Activated T-helper 17 cell treated with anti-CD3 and anti-CD28 coated beads, Interleukin-2, amount 50 U/mL, for 72 hours (primary cell): ENCODE measurements at regions not wholly inside any gene's neighbourhood (a gene's known extent, or its start where the extent isn't known, plus 50 kb on each side); places are given as distances from the start of the nearest gene placed in this dataset.

Source experiments
- ATAC-seq: fragments of 150-1000 bp; cut with Tn5 transposase; replicated peaks from 2 replicates; pipeline ENCODE4 v1.10.0; 2021; ENCODE audit warnings: mild to moderate bottlenecking, moderate library complexity
- H3K27ac Mint-ChIP-seq: one replicate; pipeline ENCODE4 v1.8.0; 2022; ENCODE audit warnings: mixed read lengths
- H3K27me3 Mint-ChIP-seq: one replicate; pipeline ENCODE4 v1.8.0; 2022; ENCODE audit warnings: mixed read lengths
- H3K36me3 Mint-ChIP-seq: one replicate; pipeline ENCODE4 v1.8.0; 2022; ENCODE audit warnings: low read depth, mild to moderate bottlenecking, mixed read lengths
- H3K4me1 Mint-ChIP-seq: one replicate; pipeline ENCODE4 v1.8.0; 2022; ENCODE audit warnings: mixed read lengths
- H3K4me3 Mint-ChIP-seq: one replicate; pipeline ENCODE4 v1.8.0; 2022; ENCODE audit warnings: mild to moderate bottlenecking, mixed read lengths
- H3K9me3 Mint-ChIP-seq: one replicate; pipeline ENCODE4 v1.8.0; 2022; ENCODE audit warnings: mixed read lengths

GRCh38 chr10:28915989-28916588 is 238.8 kb downstream of the BAMBI start:
- Mint-ChIP-seq H3K9me3 (no peaks in the 10 kb centered on the region), H3K4me1 (no peaks in the 10 kb centered on the region), H3K36me3 (no peaks in the 10 kb centered on the region), H3K4me3 (no peak overlapping the region), H3K27ac (no peak overlapping the region), H3K27me3 (no peaks in the 10 kb centered on the region)
- ATAC-seq: no peak

GRCh38 chr10:28920091-28920490 is 242.8 kb downstream of the BAMBI start:
- H3K9me3 Mint-ChIP-seq: no peaks in the 10 kb centered on the region
- H3K27me3 Mint-ChIP-seq: peaks cover 8% of the 10 kb centered on the region
- no peaks in the 10 kb centered on the region for H3K36me3 Mint-ChIP-seq
- no peak overlapping the region for H3K27ac Mint-ChIP-seq
- no peak overlapping the region for H3K4me3 Mint-ChIP-seq
- no peak for ATAC-seq
- H3K4me1 Mint-ChIP-seq: no peaks in the 10 kb centered on the region

GRCh38 chr10:28922127-28922526 is 244.8 kb downstream of the BAMBI start:
- ATAC-seq: no peak
- Mint-ChIP-seq H3K27me3 (peaks cover 8% of the 10 kb centered on the region), H3K36me3 (no peaks in the 10 kb centered on the region), H3K4me3 (no peak overlapping the region), H3K9me3 (no peaks in the 10 kb centered on the region), H3K4me1 (no peaks in the 10 kb centered on the region), H3K27ac (no peak overlapping the region)

GRCh38 chr10:28922861-28923260 is 245.5 kb downstream of the BAMBI start:
- H3K36me3 Mint-ChIP-seq: no peaks in the 10 kb centered on the region
- ATAC-seq: no peak
- H3K27me3 Mint-ChIP-seq: peaks cover 10% of the 10 kb centered on the region
- no peak overlapping the region for H3K4me3 Mint-ChIP-seq
- no peaks in the 10 kb centered on the region for H3K9me3 Mint-ChIP-seq
- H3K4me1 Mint-ChIP-seq: no peaks in the 10 kb centered on the region
- H3K27ac Mint-ChIP-seq: no peak overlapping the region

- Mint-ChIP-seq H3K9me3 (no peaks in the 10 kb centered on the region), H3K4me1 (no peaks in the 10 kb centered on the region), H3K27me3 (peaks cover 13% of the 10 kb centered on the region), H3K4me3 (no peak overlapping the region), H3K27ac (no peak overlapping the region), H3K36me3 (no peaks in the 10 kb centered on the region)
- ATAC-seq: no peak
Observed at GRCh38 chr10:28924717-28925116, 247.4 kb downstream of the BAMBI start.

GRCh38 chr10:28925121-28925663 is 247.9 kb downstream of the BAMBI start:
- Mint-ChIP-seq H3K27me3 (peaks cover 13% of the 10 kb centered on the region), H3K4me3 (no peak overlapping the region), H3K36me3 (no peaks in the 10 kb centered on the region), H3K27ac (no peak overlapping the region), H3K4me1 (no peaks in the 10 kb centered on the region), H3K9me3 (no peaks in the 10 kb centered on the region)
- no peak for ATAC-seq

- ATAC-seq: no peak
- Mint-ChIP-seq H3K4me1 (no peaks in the 10 kb centered on the region), H3K4me3 (no peak overlapping the region), H3K27me3 (peaks cover 13% of the 10 kb centered on the region), H3K27ac (no peak overlapping the region), H3K36me3 (no peaks in the 10 kb centered on the region), H3K9me3 (no peaks in the 10 kb centered on the region)
Observed at GRCh38 chr10:28926932-28927331, 249.6 kb downstream of the BAMBI start.

- no peaks in the 10 kb centered on the region for H3K9me3 Mint-ChIP-seq
- no peaks in the 10 kb centered on the region for H3K36me3 Mint-ChIP-seq
- H3K4me1 Mint-ChIP-seq: no peaks in the 10 kb centered on the region
- ATAC-seq: no peak
- H3K4me3 Mint-ChIP-seq: no peak overlapping the region
- peaks cover 5% of the 10 kb centered on the region for H3K27me3 Mint-ChIP-seq
- no peak overlapping the region for H3K27ac Mint-ChIP-seq
Observed at GRCh38 chr10:28928484-28928883, 251.2 kb downstream of the BAMBI start.

- no peak for ATAC-seq
- Mint-ChIP-seq H3K4me1 (no peaks in the 10 kb centered on the region), H3K36me3 (no peaks in the 10 kb centered on the region), H3K27me3 (peaks cover 5% of the 10 kb centered on the region), H3K9me3 (no peaks in the 10 kb centered on the region), H3K27ac (no peak overlapping the region), H3K4me3 (no peak overlapping the region)
Observed at GRCh38 chr10:28929942-28930341, 252.6 kb downstream of the BAMBI start.

- Mint-ChIP-seq H3K4me3 (no peak overlapping the region), H3K36me3 (no peaks in the 10 kb centered on the region), H3K27me3 (peaks cover 5% of the 10 kb centered on the region), H3K27ac (no peak overlapping the region), H3K4me1 (no peaks in the 10 kb centered on the region), H3K9me3 (no peaks in the 10 kb centered on the region)
- ATAC-seq: no peak
Observed at GRCh38 chr10:28930514-28931495, 253.5 kb downstream of the BAMBI start.

GRCh38 chr10:28935061-28935460 is 257.7 kb downstream of the BAMBI start:
- no peaks in the 10 kb centered on the region for H3K4me1 Mint-ChIP-seq
- no peak overlapping the region for H3K4me3 Mint-ChIP-seq
- no peaks in the 10 kb centered on the region for H3K9me3 Mint-ChIP-seq
- H3K36me3 Mint-ChIP-seq: no peaks in the 10 kb centered on the region
- ATAC-seq: no peak
- no peaks in the 10 kb centered on the region for H3K27me3 Mint-ChIP-seq
- no peak overlapping the region for H3K27ac Mint-ChIP-seq

GRCh38 chr10:28937959-28938358 is 260.6 kb downstream of the BAMBI start:
- Mint-ChIP-seq H3K27ac (no peak overlapping the region), H3K9me3 (no peaks in the 10 kb centered on the region), H3K36me3 (no peaks in the 10 kb centered on the region), H3K27me3 (no peaks in the 10 kb centered on the region), H3K4me3 (no peak overlapping the region), H3K4me1 (no peaks in the 10 kb centered on the region)
- ATAC-seq: no peak

- ATAC-seq: no peak
- Mint-ChIP-seq H3K4me1 (no peaks in the 10 kb centered on the region), H3K36me3 (no peaks in the 10 kb centered on the region), H3K27ac (no peak overlapping the region), H3K4me3 (no peak overlapping the region), H3K27me3 (no peaks in the 10 kb centered on the region), H3K9me3 (no peaks in the 10 kb centered on the region)
Observed at GRCh38 chr10:28938745-28939144, 261.4 kb downstream of the BAMBI start.

- Mint-ChIP-seq H3K27me3 (no peaks in the 10 kb centered on the region), H3K4me3 (no peak overlapping the region), H3K9me3 (no peaks in the 10 kb centered on the region), H3K27ac (no peak overlapping the region), H3K4me1 (no peaks in the 10 kb centered on the region), H3K36me3 (no peaks in the 10 kb centered on the region)
- ATAC-seq: no peak
Observed at GRCh38 chr10:28939281-28940157, 262.2 kb downstream of the BAMBI start.
